8988T (cell line): ENCODE measurements at regions not wholly inside any gene's neighbourhood (a gene's known extent, or its start where the extent isn't known, plus 50 kb on each side); places are given as distances from the start of the nearest gene placed in this dataset.

Experiments
- DNase-seq: peaks from one replicate; pipeline ENCODE4 v3.0.0; 2011

GRCh38 chr12:97276661-97277429 is 185.8 kb upstream of the RMST start:
- DNase-seq: no peak

- no peak for DNase-seq
Observed at GRCh38 chr12:97283297-97283696, 179.3 kb upstream of the RMST start.

- DNase-seq: no peak
Observed at GRCh38 chr12:97288531-97288930, 174.1 kb upstream of the RMST start.

GRCh38 chr12:97292588-97292987 is 170.0 kb upstream of the RMST start:
- no peak for DNase-seq

- DNase-seq: no peak
Observed at GRCh38 chr12:97293541-97293940, 169.1 kb upstream of the RMST start.

GRCh38 chr12:97299847-97300246 is 162.8 kb upstream of the RMST start:
- no peak for DNase-seq

GRCh38 chr12:97300431-97300830 is 162.2 kb upstream of the RMST start:
- no peak for DNase-seq

- DNase-seq: no peak
Observed at GRCh38 chr12:97300891-97301290, 161.7 kb upstream of the RMST start.

- no peak for DNase-seq
Observed at GRCh38 chr12:97301576-97301975, 161.0 kb upstream of the RMST start.

- DNase-seq: no peak
Observed at GRCh38 chr12:97305651-97306050, 157.0 kb upstream of the RMST start.

- DNase-seq: no peak
Observed at GRCh38 chr12:97306147-97306546, 156.5 kb upstream of the RMST start.

- DNase-seq: no peak
Observed at GRCh38 chr12:97308576-97309198, 153.9 kb upstream of the RMST start.

- DNase-seq: no peak
Observed at GRCh38 chr12:97309921-97310320, 152.7 kb upstream of the RMST start.

GRCh38 chr12:97312570-97313135 is 150.0 kb upstream of the RMST start:
- DNase-seq: no peak

- DNase-seq: no peak
Observed at GRCh38 chr12:97313471-97314190, 149.0 kb upstream of the RMST start.

GRCh38 chr12:97316321-97316720 is 146.3 kb upstream of the RMST start:
- DNase-seq: no peak

- DNase-seq: no peak
Observed at GRCh38 chr12:97321621-97322020, 141.0 kb upstream of the RMST start.

GRCh38 chr12:97322388-97322787 is 140.2 kb upstream of the RMST start:
- no peak for DNase-seq

- no peak for DNase-seq
Observed at GRCh38 chr12:97323154-97323553, 139.4 kb upstream of the RMST start.

- no peak for DNase-seq
Observed at GRCh38 chr12:97324471-97324870, 138.1 kb upstream of the RMST start.

- no peak for DNase-seq
Observed at GRCh38 chr12:97335115-97335514, 127.5 kb upstream of the RMST start.

GRCh38 chr12:97336900-97337751 is 125.5 kb upstream of the RMST start:
- no peak for DNase-seq

- DNase-seq: no peak
Observed at GRCh38 chr12:97342130-97342529, 120.5 kb upstream of the RMST start.
